ENCODE measurements at regions not wholly inside any gene's neighbourhood (a gene's known extent, or its start where the extent isn't known, plus 50 kb on each side); places are given as distances from the start of the nearest gene placed in this dataset.

GRCh38 chr4:77226939-77227705 lies 70.1 kb downstream of the CCNG2 start:
- TF ChIP-seq CTCF (IDR thresholded peaks at IDR 0.05) (no peak), POLR2A (IDR thresholded peaks at IDR 0.05) (no peak)
